ENCODE measurements at regions not wholly inside any gene's neighbourhood (a gene's known extent, or its start where the extent isn't known, plus 50 kb on each side); places are given as distances from the start of the nearest gene placed in this dataset.

GRCh38 chr6:23994013-23994412 lies 132.0 kb upstream of the NRSN1 start:
- DNase-seq, result no peak

DNA sequence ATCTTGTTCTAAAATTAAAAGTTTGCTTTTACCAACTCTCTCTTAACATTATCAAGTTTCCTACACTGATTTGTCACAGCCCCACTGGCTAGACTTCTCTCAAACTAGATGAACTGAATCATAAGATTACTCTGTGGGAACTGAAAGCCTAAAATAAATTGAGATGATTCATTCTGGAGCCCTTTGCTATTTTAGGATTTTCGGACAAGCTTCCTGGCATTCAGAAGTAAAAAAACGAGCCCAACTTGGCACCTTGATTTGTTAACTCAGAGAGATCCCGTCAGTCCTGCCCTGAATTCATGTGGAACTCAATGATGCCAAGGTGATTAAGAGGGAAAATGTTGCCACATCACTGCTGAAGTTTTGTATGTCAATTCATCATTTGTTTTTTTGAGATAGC lies 122.0 kb upstream of the NRSN1 start:
- no peak for DNase-seq

DNA sequence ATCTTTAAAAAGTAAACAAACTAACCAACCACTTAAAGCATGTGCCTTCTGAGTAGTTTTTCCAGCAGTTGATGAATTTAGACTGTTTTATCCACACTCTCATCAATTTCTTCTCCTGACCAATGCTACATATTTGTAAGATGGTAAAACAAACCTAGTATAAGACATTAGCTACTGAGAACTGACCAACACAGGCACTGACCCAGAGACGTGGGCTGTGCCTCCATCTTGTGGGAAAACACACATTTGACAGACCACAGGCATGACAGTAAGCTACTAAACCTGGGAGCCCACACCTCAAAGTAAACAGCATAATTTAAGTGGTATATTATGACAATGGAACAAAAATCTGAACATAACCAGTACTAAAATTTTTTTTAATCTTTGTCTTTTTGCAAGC lies 121.4 kb upstream of the NRSN1 start:
- DNase-seq, result no peak

DNA sequence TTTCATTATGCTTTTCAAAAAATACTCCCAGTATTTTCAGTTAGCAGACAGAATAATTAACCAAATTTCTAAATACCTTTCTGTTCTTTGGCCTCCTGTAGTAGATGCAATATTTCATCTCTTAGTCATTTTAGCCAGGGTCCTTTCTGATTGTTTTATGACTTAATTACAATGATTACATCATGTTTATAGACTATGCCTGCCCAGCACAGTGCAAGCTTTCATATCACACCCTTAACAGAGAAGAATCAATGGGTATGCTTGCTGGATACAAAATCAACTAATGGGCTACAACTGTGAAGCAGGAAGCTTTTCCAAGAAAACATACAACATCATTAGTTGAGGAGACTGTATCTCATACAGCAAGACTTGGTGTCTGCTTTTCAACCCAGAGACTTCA lies 119.8 kb upstream of the NRSN1 start:
- DNase-seq, result no peak

DNA sequence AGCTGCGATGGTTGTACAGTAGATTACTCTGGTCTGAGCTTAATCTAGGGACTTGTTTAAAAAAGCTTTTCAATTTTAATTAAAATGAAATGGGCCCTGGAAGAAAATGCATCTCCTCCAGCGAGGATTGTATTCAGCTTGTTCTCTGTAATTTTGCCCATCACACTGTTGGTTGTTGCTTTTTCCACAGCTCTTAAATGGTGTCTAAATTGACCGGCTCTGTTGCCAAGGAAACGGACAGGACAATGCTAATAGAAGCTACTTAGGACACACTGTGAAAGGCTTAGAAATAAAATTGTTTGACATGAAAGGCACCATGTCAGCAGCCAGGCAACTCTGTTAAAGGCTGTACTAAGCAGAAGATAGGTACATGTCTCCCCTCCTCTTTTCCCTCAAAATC lies 116.7 kb upstream of the NRSN1 start:
- peak; percentile 63 for DNase-seq

- no peak for DNase-seq
Observed at GRCh38 chr6:24010133-24010532, 115.9 kb upstream of the NRSN1 start.

DNA sequence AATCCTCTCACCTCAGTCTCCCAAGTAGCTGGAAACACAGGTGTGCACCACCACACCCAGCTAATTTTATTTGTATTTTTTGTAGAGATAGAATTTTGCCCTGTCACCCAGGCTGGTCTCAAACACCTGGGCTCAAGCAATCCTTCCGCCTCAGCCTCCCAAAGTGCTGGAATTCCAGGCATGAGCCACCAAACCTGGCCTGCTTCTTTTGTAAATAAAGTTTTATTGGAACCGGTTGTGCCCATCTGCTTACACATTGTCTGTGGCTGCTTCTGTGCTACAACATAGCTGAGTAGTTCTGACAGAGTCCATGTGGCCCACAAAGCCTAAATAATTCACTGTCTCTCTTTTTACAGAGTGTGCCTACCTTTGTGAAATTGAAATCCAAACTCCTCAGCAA lies 109.7 kb upstream of the NRSN1 start:
- DNase-seq, result no peak

DNA sequence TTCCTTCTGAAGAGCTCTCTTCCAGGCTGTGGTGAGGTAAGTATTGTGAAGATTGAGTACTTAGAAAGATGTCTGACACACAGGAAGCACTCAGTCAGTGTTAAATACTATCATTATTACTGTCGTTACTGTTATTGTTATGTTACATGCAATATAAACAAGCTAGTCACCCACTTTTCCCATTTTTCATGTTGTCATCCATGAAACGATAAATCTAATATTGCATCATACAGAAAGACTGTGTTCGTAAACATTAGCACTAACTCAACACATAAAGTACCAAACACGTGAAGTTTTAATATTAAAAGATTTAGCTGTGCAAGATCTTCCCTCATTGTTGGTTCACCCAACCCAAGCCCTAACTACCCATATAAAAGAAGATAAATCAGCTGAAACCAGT lies 109.2 kb upstream of the NRSN1 start:
- DNase-seq, result no peak

- no peak for DNase-seq
Observed at GRCh38 chr6:24019393-24019792, 106.6 kb upstream of the NRSN1 start.

DNA sequence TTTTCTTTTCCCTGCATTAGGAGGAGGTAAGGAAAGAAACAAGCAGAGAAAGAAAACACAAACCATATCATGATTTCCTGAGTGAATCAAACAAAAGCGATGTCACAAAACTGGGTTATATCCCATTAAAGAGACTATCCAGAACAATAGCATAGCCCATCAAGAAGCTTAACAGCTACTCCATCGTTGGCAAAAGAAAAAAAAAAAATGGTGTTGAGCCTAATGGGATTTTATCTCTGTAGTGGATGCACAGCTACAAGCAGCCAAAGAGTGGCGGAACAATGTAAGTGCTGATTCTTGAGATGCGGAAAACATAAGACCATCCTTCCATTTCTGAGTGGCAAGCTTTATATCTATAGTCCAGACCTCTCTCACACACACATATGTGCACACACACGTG lies 106.2 kb upstream of the NRSN1 start:
- DNase-seq, result no peak

DNA sequence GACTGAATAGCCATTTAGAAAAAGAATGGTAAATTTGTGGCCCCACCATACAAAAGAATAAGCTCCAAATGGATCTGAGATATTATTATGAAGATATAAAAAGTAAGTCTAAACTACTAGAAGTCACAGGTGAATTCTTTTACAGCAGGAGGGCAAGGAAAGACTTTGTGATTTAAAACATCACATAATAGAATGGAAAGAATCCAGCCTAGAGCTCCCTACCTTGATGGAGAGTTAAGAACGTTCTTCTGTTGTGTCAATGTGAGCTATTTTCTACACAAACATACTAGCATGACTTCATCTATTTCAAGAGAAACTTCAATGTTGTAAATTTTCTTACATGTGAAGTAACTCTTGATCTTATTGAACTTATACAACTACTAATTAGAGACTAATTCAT lies 100.0 kb upstream of the NRSN1 start:
- DNase-seq, result no peak

- DNase-seq, result no peak
Observed at GRCh38 chr6:24031496-24031895, 94.5 kb upstream of the NRSN1 start.

- no peak for DNase-seq
Observed at GRCh38 chr6:24032896-24033688, 92.9 kb upstream of the NRSN1 start.

DNA sequence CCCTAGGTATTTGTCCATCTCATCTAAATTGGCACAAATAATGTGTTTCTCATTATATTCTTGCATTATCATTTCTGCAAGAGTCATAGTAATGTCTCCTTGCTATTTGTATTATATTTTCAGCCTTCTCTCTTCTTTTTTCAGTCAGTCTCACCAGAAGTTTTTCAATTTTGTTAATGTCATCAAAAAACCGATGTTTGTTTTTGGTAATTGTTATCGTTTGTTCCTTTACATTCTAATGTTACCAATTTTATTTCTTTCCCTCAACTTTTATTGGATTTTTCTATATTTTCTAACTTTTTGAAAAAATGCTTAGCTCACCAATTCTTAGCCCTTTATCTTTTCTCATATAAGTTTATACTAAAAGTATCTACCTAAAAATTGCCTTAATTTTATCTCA lies 82.2 kb upstream of the NRSN1 start:
- no peak for DNase-seq

DNA sequence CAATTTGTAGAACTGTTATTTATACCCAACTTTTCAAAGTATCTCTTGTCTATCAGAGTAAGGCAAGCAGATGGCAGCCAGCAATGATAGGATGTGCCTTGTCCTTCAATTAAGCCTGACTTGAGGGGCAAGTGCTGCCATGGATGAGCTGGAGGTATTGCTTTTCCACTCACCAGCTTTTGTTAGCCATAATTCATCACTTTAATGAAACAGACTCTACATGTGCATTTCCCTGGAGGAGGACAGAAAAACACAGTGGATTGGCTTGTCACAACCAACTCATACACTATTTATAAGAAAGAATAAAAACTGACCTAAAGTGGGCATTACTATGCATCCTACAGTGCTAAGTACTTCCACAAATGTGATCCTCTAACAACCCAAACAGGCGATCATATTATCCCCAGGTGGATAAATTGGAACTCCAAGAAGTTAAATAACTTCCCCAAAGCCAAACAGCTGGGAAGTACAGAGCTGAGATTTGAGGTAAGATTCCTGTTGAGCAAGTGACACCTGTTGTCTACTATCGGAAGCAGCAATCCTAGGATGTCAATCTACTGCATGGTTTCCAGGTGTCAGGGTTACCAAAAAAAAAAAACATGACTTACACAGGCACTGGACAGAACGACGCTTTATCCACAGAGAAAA lies 73.9 kb upstream of the NRSN1 start:
- no peak for DNase-seq

DNA sequence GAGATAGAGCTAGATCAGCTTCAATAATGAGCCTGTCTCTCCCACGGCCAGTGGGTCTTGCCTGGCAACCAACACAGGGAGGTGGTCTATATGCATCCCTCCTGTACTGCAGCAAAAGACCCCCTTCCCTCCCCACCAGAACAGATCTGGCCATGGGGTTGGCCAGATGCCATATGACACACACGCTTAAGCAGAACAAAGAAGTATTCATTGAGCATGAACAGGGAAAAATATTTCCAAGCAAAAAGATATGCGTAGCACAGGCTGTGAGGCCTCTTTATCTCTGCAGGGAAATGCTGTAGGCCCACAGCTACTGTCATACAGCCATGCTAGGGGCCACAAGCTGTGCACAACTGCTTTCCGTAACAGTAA lies 73.4 kb upstream of the NRSN1 start:
- DNase-seq, result no peak

DNA sequence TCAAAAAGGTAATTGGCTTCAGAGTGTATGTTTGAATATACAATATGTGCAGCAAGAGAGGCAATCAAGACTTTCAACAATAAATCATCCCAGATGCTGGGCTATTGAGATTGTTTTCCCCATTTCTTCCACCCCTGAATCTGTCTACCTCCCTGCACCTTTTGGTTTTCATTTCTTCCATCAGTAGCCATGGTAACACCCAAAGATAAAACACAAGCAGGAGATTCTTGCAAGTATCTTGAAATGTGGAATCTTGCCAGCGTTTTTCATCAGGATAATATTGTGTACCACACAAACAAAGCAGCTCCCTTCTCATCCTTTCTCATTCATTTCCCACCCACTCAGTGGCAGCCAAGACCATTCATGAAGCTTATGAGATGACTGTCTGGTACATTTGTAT lies 73.0 kb upstream of the NRSN1 start:
- no peak for DNase-seq

GRCh38 chr6:24054388-24054787 lies 71.6 kb upstream of the NRSN1 start:
- no peak for DNase-seq

DNA sequence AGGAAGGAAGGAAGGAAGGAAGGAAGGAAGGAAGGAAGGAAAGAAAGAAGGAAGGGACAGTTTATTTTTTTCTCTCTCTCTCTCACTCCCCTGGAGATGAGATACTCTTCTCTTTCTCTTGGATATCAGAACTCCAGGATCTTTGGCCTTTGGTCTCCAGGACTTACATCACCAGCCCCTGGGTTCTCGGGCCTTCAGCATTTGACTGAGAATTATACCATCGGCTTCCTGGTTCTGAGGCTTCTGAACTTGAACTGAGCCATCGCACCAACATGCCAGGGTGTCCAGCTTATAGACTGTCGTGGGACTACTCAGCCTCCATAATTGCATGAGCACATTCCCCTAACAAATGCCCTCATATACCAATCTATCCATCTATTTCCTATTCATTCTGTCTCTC lies 69.4 kb upstream of the NRSN1 start:
- no peak for DNase-seq

DNA sequence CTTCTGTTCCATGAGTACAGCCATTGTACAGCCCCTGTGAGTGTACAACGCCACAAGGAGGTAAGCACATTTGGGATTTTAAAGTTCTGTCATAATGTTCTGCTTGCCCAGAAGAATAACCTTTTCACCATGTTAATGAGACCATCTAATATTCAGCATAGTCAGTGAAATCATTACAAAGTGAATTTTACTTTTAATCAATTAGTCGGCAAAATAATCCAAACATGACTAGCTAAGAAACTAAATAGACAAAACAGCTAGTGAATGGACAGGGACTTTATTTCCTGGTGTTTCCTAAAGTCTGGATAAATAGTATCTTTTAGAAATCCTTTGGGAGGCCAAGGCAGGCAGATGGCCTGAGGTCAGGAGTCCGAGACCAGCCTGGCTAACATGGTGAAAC lies 69.0 kb upstream of the NRSN1 start:
- no peak for DNase-seq

DNA sequence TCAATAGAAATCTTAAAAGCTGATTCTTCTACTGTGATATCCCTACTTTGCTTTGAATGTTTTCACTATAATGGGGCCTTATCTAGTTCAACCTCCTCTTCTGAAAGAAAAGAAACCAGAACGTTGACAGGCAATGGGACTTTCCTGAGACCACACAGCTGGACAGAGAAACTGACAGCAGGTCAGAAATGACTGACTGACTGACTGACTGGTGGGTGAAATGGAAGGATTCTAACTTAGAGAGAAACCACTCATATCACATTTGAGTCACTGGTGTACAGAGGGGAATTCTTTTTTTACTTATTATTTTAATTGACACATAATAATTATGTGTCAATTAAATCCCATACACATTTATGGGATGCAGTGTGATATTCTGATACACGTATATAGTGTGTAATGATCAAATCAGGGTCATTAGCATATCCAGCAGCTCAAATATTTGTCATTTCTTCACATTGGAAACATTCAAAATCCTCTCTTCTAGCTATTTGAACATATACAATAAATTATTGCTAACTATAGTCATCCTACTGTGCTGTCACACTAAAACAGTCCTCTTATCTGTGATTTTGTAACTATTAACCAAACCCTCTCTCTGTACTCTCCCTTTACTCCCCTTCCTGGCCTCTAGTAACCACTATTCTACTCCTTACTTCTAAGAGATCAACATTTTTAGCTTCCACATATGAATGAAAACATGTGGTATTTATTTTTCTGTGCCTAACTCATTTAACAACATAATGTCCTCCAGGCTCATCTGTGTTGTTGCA lies 64.8 kb upstream of the NRSN1 start:
- DNase-seq, result no peak

GRCh38 chr6:24064106-24064505 lies 61.9 kb upstream of the NRSN1 start:
- DNase-seq, result no peak

DNA sequence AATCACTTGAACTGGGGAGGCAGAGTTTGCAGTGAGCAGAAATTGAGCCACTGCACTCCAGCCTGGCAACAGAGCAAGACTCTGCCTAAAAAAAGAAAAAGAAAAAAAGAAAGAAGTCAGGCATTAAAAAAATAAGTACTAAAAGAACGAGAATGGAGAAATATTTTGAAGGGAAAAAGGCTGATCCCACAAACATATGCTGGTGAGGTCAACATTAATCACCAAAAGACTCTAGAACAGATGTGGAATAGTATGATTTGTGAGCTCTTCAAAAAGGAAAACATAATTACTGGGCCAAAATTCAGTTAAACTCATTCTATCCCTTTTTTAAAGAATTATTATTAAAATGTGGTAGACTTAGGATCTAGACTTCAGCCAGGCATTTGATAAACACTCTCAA lies 61.2 kb upstream of the NRSN1 start:
- no peak for DNase-seq

- DNase-seq, result no peak
Observed at GRCh38 chr6:24069526-24069925, 56.5 kb upstream of the NRSN1 start.
